Naive thymus-derived CD4-positive, alpha-beta T cell (primary cell): ENCODE measurements at regions not wholly inside any gene's neighbourhood (a gene's known extent, or its start where the extent isn't known, plus 50 kb on each side); places are given as distances from the start of the nearest gene placed in this dataset.
"Not testable (repeated sequence)": the region's sequence is repeated elsewhere in the genome, so short reads cannot be mapped to it uniquely, and the experiment has no call there.

ENCODE experiments used
- ATAC-seq: fragments of 150-1000 bp; cut with Tn5 transposase; 2 replicates; pipeline ENCODE4 v1.10.0; 2021; ENCODE audit warnings: mild to moderate bottlenecking, moderate library complexity
- CTCF ChIA-PET: fragments of 350-600 bp; sonication (Branson Sonifier 250); formaldehyde crosslinking; loops from one replicate; lab custom pipeline; 2021; ENCODE audit warnings: antibody characterized with exemption; lab: Charles Lee
- POLR2A ChIA-PET: fragments of 350-600 bp; sonication (Branson Sonifier 250); formaldehyde crosslinking; loops from one replicate; lab custom pipeline; 2021; ENCODE audit warnings: antibody characterized with exemption, inconsistent platforms; lab: Charles Lee
- DNase-seq, 9 donors: peaks; one replicate each; pipeline versions ENCODE4 v3.0.0 to v3.0.0-alpha.2; 2020 to 2022; ENCODE audit warnings: mixed read lengths in 1 of 9
- H3K27ac ChIP-seq: one replicate; pipeline ENCODE4 v1.7.0; 2013; ENCODE audit warnings: mild to moderate bottlenecking, low read depth, low read length, moderate library complexity
- H3K27me3 ChIP-seq, 2 donors: one replicate each; pipeline ENCODE4 v1.7.0; 2013; ENCODE audit warnings: low read length in 2 of 2, mild to moderate bottlenecking in 2 of 2, moderate library complexity in 2 of 2; ENCODE audit not compliant: control insufficient read depth in 2 of 2, insufficient read depth in 2 of 2
- H3K36me3 ChIP-seq, 3 experiments: 1 replicate in 2 of 3; 2 replicates in 1 of 3; pipeline ENCODE4 v1.7.0; 2013; ENCODE audit warnings: low read length in 3 of 3, mild to moderate bottlenecking in 3 of 3, moderate library complexity in 1 of 3; ENCODE audit not compliant: insufficient read depth in 3 of 3, control insufficient read depth in 2 of 3
- H3K4me1 ChIP-seq, 2 donors: one replicate each; pipeline ENCODE4 v1.7.0; 2013; ENCODE audit warnings: low read length in 2 of 2, mild to moderate bottlenecking in 2 of 2, moderate library complexity in 1 of 2; ENCODE audit not compliant: control insufficient read depth in 2 of 2, insufficient read depth in 2 of 2
- H3K4me3 ChIP-seq: 2 replicates; pipeline ENCODE4 v1.7.0; 2013; ENCODE audit warnings: mild to moderate bottlenecking, low read length
- H3K9me3 ChIP-seq, 3 experiments: 1 replicate in 2 of 3; 2 replicates in 1 of 3; pipeline ENCODE4 v1.7.0; 2013; ENCODE audit warnings: low read length in 3 of 3; ENCODE audit not compliant: control insufficient read depth in 2 of 3
- H3K27ac Mint-ChIP-seq, 9 donors: one replicate each; pipeline ENCODE4 v1.8.0; 2020 to 2022; ENCODE audit warnings: mixed read lengths in 9 of 9, mild to moderate bottlenecking in 8 of 9, moderate library complexity in 5 of 9, inconsistent platforms in 2 of 9
- H3K27me3 Mint-ChIP-seq, 5 donors: one replicate each; pipeline ENCODE4 v1.8.0; 2021 to 2022; ENCODE audit warnings: mixed read lengths in 5 of 5, mild to moderate bottlenecking in 1 of 5
- H3K36me3 Mint-ChIP-seq, 5 donors: one replicate each; pipeline ENCODE4 v1.8.0; 2020 to 2022; ENCODE audit warnings: mixed read lengths in 5 of 5, mild to moderate bottlenecking in 3 of 5, inconsistent platforms in 1 of 5
- H3K4me1 Mint-ChIP-seq, 7 donors: one replicate each; pipeline ENCODE4 v1.8.0; 2020 to 2022; ENCODE audit warnings: mixed read lengths in 7 of 7, mild to moderate bottlenecking in 3 of 7, inconsistent platforms in 1 of 7
- H3K4me3 Mint-ChIP-seq, 10 donors: one replicate each; pipeline ENCODE4 v1.8.0; 2020 to 2022; ENCODE audit warnings: mild to moderate bottlenecking in 10 of 10, mixed read lengths in 10 of 10, moderate library complexity in 6 of 10, inconsistent platforms in 2 of 10
- H3K9me3 Mint-ChIP-seq, 11 donors: one replicate each; pipeline ENCODE4 v1.8.0; 2020 to 2022; ENCODE audit warnings: mixed read lengths in 11 of 11, mild to moderate bottlenecking in 4 of 11, inconsistent platforms in 1 of 11, moderate library complexity in 1 of 11
- intact Hi-C, 2 donors: fragments of 100-400 bp; cut with micrococcal nuclease; formaldehyde crosslinking; loops; one replicate each; pipeline ENCODE4 v1.15.1; 2023

DNA sequence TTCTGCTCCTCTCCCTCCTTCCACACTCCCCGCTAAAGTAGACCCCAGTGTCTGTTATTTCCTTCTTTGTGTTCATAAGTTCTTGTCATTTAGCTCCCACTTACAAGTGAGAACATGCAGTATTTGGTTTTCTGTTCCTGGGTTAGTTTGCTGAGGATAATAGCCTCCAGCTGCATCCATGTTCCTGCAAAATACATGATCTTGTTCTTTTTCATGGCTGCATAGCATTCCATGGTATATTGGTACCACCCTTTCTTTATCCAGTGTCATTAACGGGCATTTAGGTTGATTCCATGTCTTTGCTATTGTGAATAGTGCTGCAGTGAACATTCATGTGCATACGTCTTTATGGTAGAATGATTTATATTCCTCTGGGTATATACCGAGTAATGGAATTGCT is 118.0 kb upstream of the SLC4A4 start:
- H3K36me3 ChIP-seq, H3K9me3 Mint-ChIP-seq, intact Hi-C loops, H3K4me3 ChIP-seq, ATAC-seq, H3K4me1 ChIP-seq, CTCF ChIA-PET, H3K36me3 Mint-ChIP-seq, POLR2A ChIA-PET, H3K27me3 ChIP-seq, H3K4me1 Mint-ChIP-seq, H3K27ac Mint-ChIP-seq, H3K4me3 Mint-ChIP-seq, H3K27ac ChIP-seq, DNase-seq, H3K9me3 ChIP-seq: not testable (repeated sequence)
- peaks cover 2 to 17% (median 8%) of the 10 kb centered on the region in 5 donors for H3K27me3 Mint-ChIP-seq

DNA sequence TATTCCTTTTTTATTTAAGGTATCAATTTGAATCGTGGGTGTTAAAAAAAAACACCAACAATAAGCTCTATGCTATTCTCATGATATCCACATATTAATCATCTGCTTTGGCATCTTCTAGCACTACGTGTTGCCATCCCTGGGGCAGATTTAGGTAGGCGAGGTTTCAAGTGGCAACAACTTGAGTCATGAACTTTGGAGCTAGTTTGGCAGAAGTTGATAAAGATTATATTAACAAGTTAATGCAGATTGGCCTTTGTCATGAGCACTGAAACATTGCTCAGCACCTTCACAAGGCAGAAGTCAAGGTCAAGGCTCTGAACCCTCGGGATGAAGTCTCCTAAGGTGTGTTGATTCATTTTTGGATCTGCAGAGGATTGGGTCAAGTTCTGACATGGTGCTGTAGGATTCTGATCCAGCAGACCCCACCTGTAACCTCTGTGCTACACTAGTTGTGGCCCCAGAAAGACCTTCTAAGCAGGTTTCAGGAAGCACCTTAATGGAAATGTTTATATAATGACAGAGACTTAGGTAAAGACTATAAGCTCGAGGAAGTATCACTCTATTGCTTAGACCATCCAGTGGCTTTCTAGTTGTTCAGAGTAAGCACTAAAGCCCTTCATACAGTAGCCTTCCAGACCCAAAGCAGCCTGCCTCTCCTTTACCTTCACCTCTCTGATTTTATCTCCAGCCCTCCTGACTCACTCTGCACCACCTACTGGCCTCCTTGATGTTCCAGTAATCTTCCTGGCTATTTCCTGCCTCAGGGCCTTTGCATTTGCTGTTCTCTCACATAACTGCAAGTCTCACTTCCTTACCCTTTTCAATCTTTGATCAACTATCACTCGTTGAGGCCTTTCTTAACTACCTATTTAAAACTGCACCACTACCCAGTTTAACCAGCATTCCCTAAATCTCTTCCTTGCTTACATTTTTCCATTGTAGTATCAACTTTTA is 117.0 kb upstream of the SLC4A4 start:
- ATAC-seq (no peak), DNase-seq (no peak)
- CTCF ChIA-PET, result interaction anchor here (0.6 kb wide), 1 partner anchor 143 kb away, joined by 3 read pairs; no protein-coding TSS in a partner anchor
- H3K4me1 Mint-ChIP-seq, result no peaks in the 10 kb centered on the region
- no peak overlapping the region for H3K4me3 Mint-ChIP-seq
- Histone ChIP-seq H3K27me3 (no peaks in the 10 kb centered on the region), H3K9me3 (no peaks in the 10 kb centered on the region), H3K4me3 (no peak overlapping the region), H3K4me1 (no peaks in the 10 kb centered on the region), H3K36me3 (no peaks in the 10 kb centered on the region), H3K27ac (no peak overlapping the region)
- H3K9me3 Mint-ChIP-seq, result peaks cover 0 to 9% (median 0%) of the 10 kb centered on the region in 11 donors
- intact Hi-C loops, result no loop called here
- H3K27me3 Mint-ChIP-seq, result peaks cover 2 to 17% (median 8%) of the 10 kb centered on the region in 5 donors
- POLR2A ChIA-PET, result no interaction called here
- H3K27ac Mint-ChIP-seq, result no peak overlapping the region
- peaks cover 0 to 4% (median 0%) of the 10 kb centered on the region in 5 donors for H3K36me3 Mint-ChIP-seq

DNA sequence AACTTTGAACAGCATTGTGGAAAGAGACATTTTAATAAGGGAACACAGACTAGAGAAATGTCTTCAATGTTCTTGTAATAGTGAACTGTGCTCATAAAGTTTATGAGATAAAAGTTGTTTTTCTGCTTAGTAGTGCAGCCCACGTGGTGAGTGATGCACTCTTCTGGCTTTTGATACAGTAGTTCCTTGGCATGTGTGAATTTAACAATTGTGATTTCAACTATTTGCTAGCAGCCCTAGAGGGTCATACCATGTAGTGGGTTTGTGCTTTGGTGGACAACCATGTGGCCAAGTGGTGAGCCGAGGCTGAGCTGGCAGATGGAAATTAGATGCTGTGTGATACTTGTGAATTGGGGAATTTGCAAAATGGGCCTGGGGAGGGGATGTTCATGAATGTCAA is 116.2 kb upstream of the SLC4A4 start:
- H3K27ac ChIP-seq, result no peak overlapping the region
- H3K27ac Mint-ChIP-seq, result no peak overlapping the region
- no peaks in the 10 kb centered on the region for H3K9me3 ChIP-seq
- ATAC-seq, result no peak
- no peak for DNase-seq
- no peaks in the 10 kb centered on the region for H3K4me1 Mint-ChIP-seq
- H3K36me3 ChIP-seq, result no peaks in the 10 kb centered on the region
- H3K4me3 Mint-ChIP-seq, result no peak overlapping the region
- no peaks in the 10 kb centered on the region for H3K27me3 ChIP-seq
- no peak overlapping the region for H3K4me3 ChIP-seq
- H3K4me1 ChIP-seq, result no peaks in the 10 kb centered on the region
- peaks cover 4 to 17% (median 12%) of the 10 kb centered on the region in 5 donors for H3K27me3 Mint-ChIP-seq
- H3K9me3 Mint-ChIP-seq, result peaks cover 0 to 9% (median 0%) of the 10 kb centered on the region in 11 donors
- intact Hi-C loops, result no loop called here
- ChIA-PET CTCF (no interaction called here), POLR2A (no interaction called here)
- H3K36me3 Mint-ChIP-seq, result peaks cover 0 to 4% (median 0%) of the 10 kb centered on the region in 5 donors

DNA sequence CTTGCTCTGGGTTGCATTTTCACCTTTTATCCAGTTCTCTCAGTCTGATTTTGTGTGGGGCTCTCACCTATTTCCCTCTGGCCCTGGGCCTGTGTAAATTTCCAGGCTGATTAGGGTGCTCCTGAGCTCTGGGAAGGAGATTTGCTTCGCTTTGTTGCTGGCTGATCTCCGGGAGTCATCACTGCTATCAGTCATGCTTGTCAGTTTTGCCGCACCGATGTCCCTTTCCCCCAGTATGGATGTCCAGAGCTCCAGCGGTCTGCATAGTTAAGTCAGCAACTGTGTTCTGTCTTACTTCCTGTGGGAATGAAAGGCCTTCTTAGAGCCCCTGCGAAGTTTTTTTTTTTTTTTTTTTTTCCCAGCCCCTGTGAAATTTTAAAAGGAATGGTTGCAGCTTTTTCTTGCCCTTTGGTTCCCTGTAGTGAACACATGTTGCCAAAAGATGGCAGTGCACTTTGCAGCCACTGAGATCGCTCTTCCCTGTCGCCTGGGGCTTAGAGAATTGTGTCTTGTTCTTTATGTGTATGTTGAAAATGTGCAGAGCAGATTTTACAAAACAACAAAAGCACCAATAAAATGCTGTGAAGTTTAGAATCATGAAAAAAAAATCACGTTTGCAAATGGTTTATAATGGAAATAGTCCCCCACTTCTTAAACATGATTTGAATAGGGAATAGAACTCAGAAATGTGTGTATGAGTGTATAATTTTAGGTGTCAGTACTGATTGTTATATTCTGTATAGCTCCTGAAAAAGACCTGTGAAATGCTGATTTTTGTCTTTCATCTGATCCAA is 109.1 kb upstream of the SLC4A4 start:
- ATAC-seq (no peak), DNase-seq (no peak)
- Histone ChIP-seq H3K4me3 (no peak overlapping the region), H3K4me1 (no peaks in the 10 kb centered on the region), H3K27ac (no peak overlapping the region), H3K36me3 (no peaks in the 10 kb centered on the region), H3K9me3 (no peaks in the 10 kb centered on the region), H3K27me3 (no peaks in the 10 kb centered on the region)
- Mint-ChIP-seq H3K36me3 (no peaks in the 10 kb centered on the region), H3K4me3 (no peak overlapping the region), H3K27me3 (peaks cover 6 to 21% (median 10%) of the 10 kb centered on the region in 5 donors), H3K4me1 (no peaks in the 10 kb centered on the region), H3K27ac (no peak overlapping the region), H3K9me3 (no peaks in the 10 kb centered on the region)
- ChIA-PET CTCF (no interaction called here), POLR2A (no interaction called here)
- intact Hi-C loops, result loop anchor here in 1 of 2 donors (1.0 kb wide), 1 partner anchor 484 kb away; no protein-coding TSS in a partner anchor

DNA sequence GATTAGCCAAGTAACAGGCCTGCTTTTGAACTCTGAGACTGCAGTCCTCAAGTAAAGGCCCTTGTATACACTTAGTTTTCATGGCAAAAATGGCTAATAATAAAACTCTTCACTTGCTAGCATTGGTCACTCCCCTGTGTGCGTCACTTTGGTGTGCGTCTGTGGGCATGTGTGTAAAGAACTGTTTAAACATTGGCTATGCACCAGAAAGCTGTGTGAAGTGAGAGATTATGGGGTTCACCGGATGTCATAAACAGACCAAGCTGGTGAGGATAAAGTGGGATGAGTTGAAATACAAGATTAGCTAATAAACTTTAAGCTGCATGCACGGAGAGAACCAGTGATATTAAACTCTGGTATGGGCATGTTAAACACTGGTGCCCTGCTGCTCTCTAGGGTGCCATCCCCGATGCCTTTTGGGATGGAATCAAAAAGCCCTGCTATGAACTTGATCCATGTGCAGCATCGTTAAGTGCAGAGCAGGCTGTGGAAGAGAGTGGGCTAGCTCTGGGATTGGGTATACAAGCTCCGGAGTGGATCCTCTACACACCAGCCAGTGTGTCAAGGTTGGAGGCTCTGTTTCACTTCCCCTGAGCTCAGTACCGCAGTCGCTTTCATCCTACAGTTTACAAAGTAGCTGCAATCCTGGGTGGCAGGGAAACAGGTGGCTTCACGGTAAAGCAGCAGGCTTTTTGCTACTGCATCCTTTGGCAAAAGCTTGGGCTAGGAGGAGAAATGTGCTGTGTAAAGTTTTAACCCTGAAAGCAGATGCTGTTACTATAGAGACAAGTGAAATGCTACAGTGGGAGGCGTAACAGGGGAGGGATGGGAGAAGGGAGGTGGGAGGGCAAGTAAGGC is 108.3 kb upstream of the SLC4A4 start:
- Histone ChIP-seq H3K9me3 (no peaks in the 10 kb centered on the region), H3K36me3 (no peaks in the 10 kb centered on the region), H3K27me3 (no peaks in the 10 kb centered on the region), H3K4me3 (no peak overlapping the region), H3K27ac (no peak overlapping the region), H3K4me1 (no peaks in the 10 kb centered on the region)
- CTCF ChIA-PET, result no interaction called here
- no peaks in the 10 kb centered on the region for H3K9me3 Mint-ChIP-seq
- ATAC-seq (no peak), DNase-seq (no peak)
- POLR2A ChIA-PET, result no interaction called here
- H3K27ac Mint-ChIP-seq, result no peak overlapping the region
- no peaks in the 10 kb centered on the region for H3K36me3 Mint-ChIP-seq
- peaks cover 0 to 1% (median 0%) of the 10 kb centered on the region in 7 donors for H3K4me1 Mint-ChIP-seq
- H3K4me3 Mint-ChIP-seq, result no peak overlapping the region
- H3K27me3 Mint-ChIP-seq, result peaks cover 6 to 21% (median 12%) of the 10 kb centered on the region in 5 donors
- intact Hi-C loops, result no loop called here
